Upper lobe of left lung (tissue), 6 donors: ENCODE measurements at regions not wholly inside any gene's neighbourhood (a gene's known extent, or its start where the extent isn't known, plus 50 kb on each side); places are given as distances from the start of the nearest gene placed in this dataset.
A peak's percentile ranks its signal among the peaks of the same experiment; 100 is the strongest.

ENCODE experiments used
- ATAC-seq, 2 donors: fragments of 200-7000 bp; cut with Tn5 transposase; one replicate each; pipeline ENCODE4 v1.9.1; 2022; ENCODE audit warnings: mild to moderate bottlenecking in 2 of 2, moderate library complexity in 2 of 2; ENCODE audit not compliant: low FRiP score in 2 of 2
- DNase-seq, 2 donors: peaks; one replicate each; pipeline ENCODE4 v3.0.0-alpha.2; 2019 to 2020
- H3K27ac ChIP-seq, 4 donors: fragments of 200-600 bp; sonication (generic); one replicate each; pipeline ENCODE4 v1.5.1; 2016 to 2019
- H3K27me3 ChIP-seq, 4 donors: fragments of 200-600 bp; sonication (generic); one replicate each; pipeline ENCODE4 v1.5.1; 2017 to 2019
- H3K36me3 ChIP-seq, 4 donors: fragments of 200-600 bp; sonication (generic); one replicate each; pipeline ENCODE4 v1.5.1; 2016 to 2019
- H3K4me1 ChIP-seq, 4 donors: fragments of 200-600 bp; sonication (generic); one replicate each; pipeline ENCODE4 v1.5.1; 2018 to 2019
- H3K4me3 ChIP-seq, 4 donors: fragments of 200-600 bp; sonication (generic); one replicate each; pipeline ENCODE4 v1.5.1; 2017 to 2019; ENCODE audit warnings: mild to moderate bottlenecking in 2 of 4, moderate library complexity in 1 of 4
- H3K9me3 ChIP-seq, 4 donors: fragments of 200-600 bp; sonication (generic); one replicate each; pipeline ENCODE4 v1.5.1; 2018 to 2019
- CTCF ChIP-seq, 6 experiments: fragments of 450-650 bp in 4 of 6; fragments of 200-600 bp in 2 of 6; sonication (generic) in 2 of 6; IDR thresholded peaks; one replicate each; pipeline ENCODE4 v1.5.1; 2016 to 2019; ENCODE audit warnings: antibody characterized with exemption in 6 of 6
- EP300 ChIP-seq, 4 donors: sonication (generic); formaldehyde crosslinking; IDR thresholded peaks; one replicate each; pipeline ENCODE4 v1.5.1; 2017; ENCODE audit warnings: antibody characterized with exemption in 4 of 4, control low read depth in 2 of 4
- POLR2A ChIP-seq, 4 donors: fragments of 450-650 bp; IDR thresholded peaks; one replicate each; pipeline ENCODE4 v1.5.1; 2016 to 2017; ENCODE audit warnings: antibody characterized with exemption in 4 of 4, mild to moderate bottlenecking in 2 of 4
- POLR2AphosphoS5 ChIP-seq, 2 donors: sonication (generic); formaldehyde crosslinking; IDR thresholded peaks; one replicate each; pipeline ENCODE4 v1.5.1; 2017; ENCODE audit warnings: antibody characterized with exemption in 2 of 2
- WGBS, 2 donors: methylation state at CpG; one replicate each; pipeline ENCODE4 v1.1.5; 2017 to 2018; 5-methylcytosine and 5-hydroxymethylcytosine counted together
- donor health status: DM: no; HTN: no; CAD: no; lungs with moderate emphysema.
- donor health status: DM: no; HTN: yes; CAD: no; lungs with severe emphysema.

- no peaks in the 10 kb centered on the region for H3K36me3 ChIP-seq
- WGBS, 2 donors, result 69 to 81% methylated on average over 9 of the region's 9 CpGs
- DNase-seq, result no peak
These were observed 226.7 kb upstream of the POU3F1 start for GRCh38 chr1:38273196-38273804.

GRCh38 chr1:38272515-38272914 lies 225.9 kb upstream of the POU3F1 start:
- H3K27me3 ChIP-seq, result no peaks in the 10 kb centered on the region
- H3K36me3 ChIP-seq, result no peaks in the 10 kb centered on the region
- WGBS, 2 donors, result 82 to 84% methylated on average over 3 of the region's 3 CpGs
- ATAC-seq (no peak), DNase-seq (no peak)
- no peaks in the 10 kb centered on the region for H3K9me3 ChIP-seq
- no peak overlapping the region for H3K27ac ChIP-seq
- H3K4me1 ChIP-seq, result peaks cover 0 to 9% (median 3%) of the 10 kb centered on the region in 4 donors
- H3K4me3 ChIP-seq, result no peak overlapping the region
- TF ChIP-seq POLR2AphosphoS5 (IDR thresholded peaks at IDR 0.05), result no peak
- no peak for TF ChIP-seq CTCF (IDR thresholded peaks at IDR 0.05)
- no peak for TF ChIP-seq POLR2A (IDR thresholded peaks at IDR 0.05)
- TF ChIP-seq EP300 (IDR thresholded peaks at IDR 0.05), result no peak

More at GRCh38 chr1:38273196-38273804, 226.7 kb upstream of the POU3F1 start:
- Histone ChIP-seq H3K27ac (no peak overlapping the region), H3K4me1 (peaks cover 0 to 9% (median 3%) of the 10 kb centered on the region in 4 donors), H3K27me3 (no peaks in the 10 kb centered on the region), H3K4me3 (no peak overlapping the region), H3K9me3 (peaks cover 0 to 4% (median 0%) of the 10 kb centered on the region in 4 donors)
- ATAC-seq, result peak in 1 of 2 donors; percentile 9
- no peak for TF ChIP-seq POLR2A (IDR thresholded peaks at IDR 0.05)
- no peak for TF ChIP-seq EP300 (IDR thresholded peaks at IDR 0.05)
- no peak for TF ChIP-seq POLR2AphosphoS5 (IDR thresholded peaks at IDR 0.05)
- no peak for TF ChIP-seq CTCF (IDR thresholded peaks at IDR 0.05)

- peak in 1 of 2 donors; percentile 33 for DNase-seq
- no peaks in the 10 kb centered on the region for H3K27me3 ChIP-seq
- H3K27ac ChIP-seq, result no peak overlapping the region
- no peak overlapping the region for H3K4me3 ChIP-seq
- H3K4me1 ChIP-seq, result peaks cover 0 to 9% (median 3%) of the 10 kb centered on the region in 4 donors
- ATAC-seq, result no peak
- TF ChIP-seq POLR2A (IDR thresholded peaks at IDR 0.05), result no peak
- no peak for TF ChIP-seq CTCF (IDR thresholded peaks at IDR 0.05)
- no peak for TF ChIP-seq EP300 (IDR thresholded peaks at IDR 0.05)
- no peak for TF ChIP-seq POLR2AphosphoS5 (IDR thresholded peaks at IDR 0.05)
- no peaks in the 10 kb centered on the region for H3K36me3 ChIP-seq
- no peaks in the 10 kb centered on the region for H3K9me3 ChIP-seq
- 57 to 64% methylated on average over 12 of the region's 12 CpGs for WGBS, 2 donors
These were observed 224.4 kb upstream of the POU3F1 start for GRCh38 chr1:38270849-38271633.

- peaks cover 0 to 9% (median 3%) of the 10 kb centered on the region in 4 donors for H3K4me1 ChIP-seq
- WGBS, 2 donors, result 44 to 47% methylated on average over 15 of the region's 15 CpGs
- no peaks in the 10 kb centered on the region for H3K9me3 ChIP-seq
- ATAC-seq, result no peak
- no peak overlapping the region for H3K4me3 ChIP-seq
- no peaks in the 10 kb centered on the region for H3K36me3 ChIP-seq
- no peak overlapping the region for H3K27ac ChIP-seq
- DNase-seq, result peak in 1 of 2 donors; percentile 43
- H3K27me3 ChIP-seq, result no peaks in the 10 kb centered on the region
- TF ChIP-seq POLR2A (IDR thresholded peaks at IDR 0.05), result no peak
- TF ChIP-seq EP300 (IDR thresholded peaks at IDR 0.05), result no peak
- no peak for TF ChIP-seq POLR2AphosphoS5 (IDR thresholded peaks at IDR 0.05)
- no peak for TF ChIP-seq CTCF (IDR thresholded peaks at IDR 0.05)
These were observed 223.6 kb upstream of the POU3F1 start for GRCh38 chr1:38269923-38270848.
